Keratinocyte (primary cell): ENCODE measurements at regions not wholly inside any gene's neighbourhood (a gene's known extent, or its start where the extent isn't known, plus 50 kb on each side); places are given as distances from the start of the nearest gene placed in this dataset.

ENCODE experiments used
- DNase-seq: peaks from one replicate; pipeline ENCODE4 v3.0.0-alpha.2; 2011; ENCODE audit warnings: low read depth, missing footprints, low spot score
- FAIRE-seq: peaks from 2 replicates; lab custom pipeline; 2011; peaks lifted over from hg19 to GRCh38; lab: Jason Lieb, UNC
- H2AFZ ChIP-seq: 2 replicates; pipeline ENCODE4 v1.6.0; 2012; ENCODE audit warnings: low read length, control low read depth, inconsistent platforms; ENCODE audit not compliant: control insufficient read depth
- H3K27ac ChIP-seq: 2 replicates; pipeline ENCODE4 v1.5.1; 2011; ENCODE audit warnings: low read length; ENCODE audit not compliant: control insufficient read depth, insufficient read depth
- H3K27me3 ChIP-seq: 3 replicates; pipeline ENCODE4 v1.6.0; 2011; ENCODE audit warnings: low read length; ENCODE audit not compliant: control insufficient read depth, insufficient read depth; ENCODE audit errors: extremely low read depth
- H3K36me3 ChIP-seq, 2 experiments: 2 replicates in 1 of 2; 3 replicates in 1 of 2; pipeline ENCODE4 v1.5.1; 2011; ENCODE audit warnings: low read length in 2 of 2, mild to moderate bottlenecking in 1 of 2; ENCODE audit not compliant: control insufficient read depth in 2 of 2, insufficient read depth in 2 of 2; ENCODE audit errors: extremely low read depth in 1 of 2
- H3K4me1 ChIP-seq: 3 replicates; pipeline ENCODE4 v1.5.1; 2011; ENCODE audit warnings: low read length; ENCODE audit not compliant: control insufficient read depth, insufficient read depth; ENCODE audit errors: extremely low read depth
- H3K4me2 ChIP-seq: 3 replicates; pipeline ENCODE4 v1.6.0; 2011; ENCODE audit warnings: low read depth, low read length; ENCODE audit not compliant: control insufficient read depth, insufficient read depth; ENCODE audit errors: extremely low read depth
- H3K4me3 ChIP-seq, 3 experiments: fragments of 200-600 bp in 1 of 3; sonication (generic) in 1 of 3; 2 replicates in 2 of 3; 3 replicates in 1 of 3; pipeline ENCODE4 v1.5.1; 2011 to 2016; ENCODE audit warnings: low read length in 3 of 3, mild to moderate bottlenecking in 3 of 3, control low read depth in 2 of 3, inconsistent platforms in 1 of 3, low read depth in 1 of 3, mixed read lengths in 1 of 3, mixed run types in 1 of 3, moderate library complexity in 1 of 3; ENCODE audit not compliant: control insufficient read depth in 2 of 3, insufficient read depth in 2 of 3; ENCODE audit errors: extremely low read depth in 1 of 3
- H3K79me2 ChIP-seq: 2 replicates; pipeline ENCODE4 v1.6.0; 2012; ENCODE audit warnings: low read length; ENCODE audit not compliant: control insufficient read depth, insufficient read depth
- H3K9ac ChIP-seq: 3 replicates; pipeline ENCODE4 v1.6.0; 2011; ENCODE audit warnings: low read length; ENCODE audit not compliant: control insufficient read depth, insufficient read depth; ENCODE audit errors: extremely low read depth
- H3K9me1 ChIP-seq: 3 replicates; pipeline ENCODE4 v1.6.0; 2011; ENCODE audit warnings: low read length; ENCODE audit not compliant: control insufficient read depth, insufficient read depth; ENCODE audit errors: extremely low read depth
- H3K9me3 ChIP-seq: 2 replicates; pipeline ENCODE4 v1.5.1; 2012; ENCODE audit warnings: low read depth, low read length; ENCODE audit not compliant: control insufficient read depth
- H4K20me1 ChIP-seq: 3 replicates; pipeline ENCODE4 v1.6.0; 2011; ENCODE audit warnings: low read length; ENCODE audit not compliant: control insufficient read depth, insufficient read depth; ENCODE audit errors: extremely low read depth
- EZH2 ChIP-seq: IDR thresholded peaks from one replicate; pipeline ENCODE4 v1.6.1; 2012; ENCODE audit warnings: inconsistent platforms, mild to moderate bottlenecking, low read length, moderate library complexity
- dilution Hi-C: fragments of 300-500 bp; cut with MboI; formaldehyde crosslinking; loops from one replicate; pipeline ENCODE4 v1.7.0; 2020; ENCODE audit warnings: low sequenced_read_pairs; ENCODE audit not compliant: extremely low pct_ligation_motif_present
- TF ChIP-seq, protein P1 (sequence below), 3 experiments: IDR thresholded peaks in 1 of 3; conservative IDR thresholded peaks in 1 of 3; optimal IDR thresholded peaks in 1 of 3; 2 replicates in 2 of 3; 3 replicates in 1 of 3; pipeline versions ENCODE3 to v1.5.1; 2011; ENCODE audit warnings: low read length in 3 of 3, mild to moderate bottlenecking in 3 of 3, moderate library complexity in 2 of 3, control low read depth in 1 of 3, inconsistent platforms in 1 of 3; ENCODE audit not compliant: insufficient read depth in 2 of 3; ENCODE audit errors: extremely low read depth in 1 of 3

DNA sequence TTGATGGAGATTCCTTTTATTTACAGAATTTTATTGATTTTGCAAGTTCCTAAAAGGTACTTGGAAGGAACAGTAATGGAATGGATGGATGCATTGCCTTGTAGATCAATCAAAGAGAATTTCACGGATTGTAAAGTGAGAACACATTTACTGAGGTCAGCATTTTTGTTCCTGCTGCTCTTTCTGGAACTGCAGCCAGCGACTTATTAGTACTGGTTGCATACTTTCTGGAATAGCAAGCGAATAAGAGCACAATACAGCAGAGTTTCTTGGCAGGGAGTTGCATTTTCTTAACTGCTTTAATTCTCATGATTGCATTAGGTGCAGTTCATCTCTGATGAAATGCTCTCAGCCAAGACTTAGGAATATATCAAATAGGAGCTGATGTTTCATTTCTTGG is 106.1 kb upstream of the CHODL start:
- Histone ChIP-seq H2AFZ (no peak overlapping the region), H3K27ac (no peak overlapping the region), H4K20me1 (no peaks in the 10 kb centered on the region), H3K36me3 (no peaks in the 10 kb centered on the region), H3K9me3 (no peaks in the 10 kb centered on the region), H3K4me2 (no peak overlapping the region), H3K79me2 (no peaks in the 10 kb centered on the region), H3K27me3 (no peaks in the 10 kb centered on the region), H3K4me1 (no peaks in the 10 kb centered on the region), H3K9me1 (no peaks in the 10 kb centered on the region), H3K9ac (no peak overlapping the region), H3K4me3 (no peak overlapping the region)
- DNase-seq (no peak), FAIRE-seq (no peak)
- TF ChIP-seq, protein P1, sequence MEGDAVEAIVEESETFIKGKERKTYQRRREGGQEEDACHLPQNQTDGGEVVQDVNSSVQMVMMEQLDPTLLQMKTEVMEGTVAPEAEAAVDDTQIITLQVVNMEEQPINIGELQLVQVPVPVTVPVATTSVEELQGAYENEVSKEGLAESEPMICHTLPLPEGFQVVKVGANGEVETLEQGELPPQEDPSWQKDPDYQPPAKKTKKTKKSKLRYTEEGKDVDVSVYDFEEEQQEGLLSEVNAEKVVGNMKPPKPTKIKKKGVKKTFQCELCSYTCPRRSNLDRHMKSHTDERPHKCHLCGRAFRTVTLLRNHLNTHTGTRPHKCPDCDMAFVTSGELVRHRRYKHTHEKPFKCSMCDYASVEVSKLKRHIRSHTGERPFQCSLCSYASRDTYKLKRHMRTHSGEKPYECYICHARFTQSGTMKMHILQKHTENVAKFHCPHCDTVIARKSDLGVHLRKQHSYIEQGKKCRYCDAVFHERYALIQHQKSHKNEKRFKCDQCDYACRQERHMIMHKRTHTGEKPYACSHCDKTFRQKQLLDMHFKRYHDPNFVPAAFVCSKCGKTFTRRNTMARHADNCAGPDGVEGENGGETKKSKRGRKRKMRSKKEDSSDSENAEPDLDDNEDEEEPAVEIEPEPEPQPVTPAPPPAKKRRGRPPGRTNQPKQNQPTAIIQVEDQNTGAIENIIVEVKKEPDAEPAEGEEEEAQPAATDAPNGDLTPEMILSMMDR (optimal IDR thresholded peaks at IDR 0.05 in 1 of 3, IDR thresholded peaks at IDR 0.05 in 1 of 3, conservative IDR thresholded peaks at IDR 0.05 in 1 of 3; ENCODE audit: extremely low read depth in 1 of 3, insufficient read depth in 2 of 3, low read length in 3 of 3), result no peak
- dilution Hi-C loops, result no loop called here

DNA sequence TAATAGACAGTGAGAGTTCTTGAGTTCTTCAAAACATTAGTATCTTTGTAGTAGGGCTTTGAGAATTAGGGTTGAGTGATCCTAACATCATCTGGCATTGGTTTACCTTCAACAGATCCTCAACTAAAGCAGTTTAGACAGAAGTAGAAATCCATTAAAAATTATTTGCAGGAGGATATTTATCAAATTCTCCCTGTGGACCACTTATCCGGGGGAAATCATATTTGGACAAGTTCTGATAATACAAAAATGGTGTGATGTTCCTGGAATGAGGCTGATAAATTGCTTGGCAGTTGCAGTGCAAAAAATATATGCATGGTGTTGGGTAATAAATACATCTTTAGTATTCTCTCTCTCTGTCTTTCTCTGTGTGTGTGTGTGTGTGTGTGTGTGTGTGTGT is 115.1 kb upstream of the CHODL start:
- TF ChIP-seq EZH2, result no peak
- TF ChIP-seq, protein P1 (optimal IDR thresholded peaks at IDR 0.05 in 1 of 3, IDR thresholded peaks at IDR 0.05 in 1 of 3, conservative IDR thresholded peaks at IDR 0.05 in 1 of 3; ENCODE audit: extremely low read depth in 1 of 3, insufficient read depth in 2 of 3, low read length in 3 of 3), result no peak
- Histone ChIP-seq H3K79me2 (no peaks in the 10 kb centered on the region), H3K27me3 (no peaks in the 10 kb centered on the region), H3K9me1 (no peaks in the 10 kb centered on the region), H3K9me3 (no peaks in the 10 kb centered on the region), H3K27ac (no peak overlapping the region), H2AFZ (no peak overlapping the region), H3K36me3 (no peaks in the 10 kb centered on the region), H4K20me1 (no peaks in the 10 kb centered on the region), H3K4me2 (no peak overlapping the region), H3K4me1 (no peaks in the 10 kb centered on the region), H3K9ac (no peak overlapping the region), H3K4me3 (no peak overlapping the region)
- dilution Hi-C loops, result no loop called here
- FAIRE-seq (no peak), DNase-seq (no peak)
